ENCODE measurements at regions not wholly inside any gene's neighbourhood (a gene's known extent, or its start where the extent isn't known, plus 50 kb on each side); places are given as distances from the start of the nearest gene placed in this dataset.

DNA sequence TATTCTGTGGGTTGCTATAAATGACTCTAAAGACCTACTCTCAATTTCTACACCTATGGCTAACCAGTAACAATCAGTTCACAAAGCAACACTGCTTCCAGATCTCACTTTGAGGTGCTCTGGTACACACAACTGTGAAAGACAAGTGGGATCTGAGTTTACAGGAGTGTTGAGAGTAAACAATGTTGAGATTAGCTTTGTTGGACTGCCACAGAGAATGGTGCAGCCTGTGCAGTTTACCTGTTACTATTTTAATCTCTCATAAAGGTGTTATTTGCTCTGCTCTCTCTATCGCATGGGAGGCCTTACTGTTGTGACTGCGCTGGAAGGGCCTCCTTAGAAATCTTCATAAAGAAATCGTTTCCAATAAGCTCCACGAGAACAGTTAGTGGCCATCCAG is 112.0 kb downstream of the SOX2 start:
- H3K36me3 Mint-ChIP-seq (ENCODE audit: unreplicated experiment): no peaks in the 10 kb centered on the region
- TF ChIP-seq, protein P1, sequence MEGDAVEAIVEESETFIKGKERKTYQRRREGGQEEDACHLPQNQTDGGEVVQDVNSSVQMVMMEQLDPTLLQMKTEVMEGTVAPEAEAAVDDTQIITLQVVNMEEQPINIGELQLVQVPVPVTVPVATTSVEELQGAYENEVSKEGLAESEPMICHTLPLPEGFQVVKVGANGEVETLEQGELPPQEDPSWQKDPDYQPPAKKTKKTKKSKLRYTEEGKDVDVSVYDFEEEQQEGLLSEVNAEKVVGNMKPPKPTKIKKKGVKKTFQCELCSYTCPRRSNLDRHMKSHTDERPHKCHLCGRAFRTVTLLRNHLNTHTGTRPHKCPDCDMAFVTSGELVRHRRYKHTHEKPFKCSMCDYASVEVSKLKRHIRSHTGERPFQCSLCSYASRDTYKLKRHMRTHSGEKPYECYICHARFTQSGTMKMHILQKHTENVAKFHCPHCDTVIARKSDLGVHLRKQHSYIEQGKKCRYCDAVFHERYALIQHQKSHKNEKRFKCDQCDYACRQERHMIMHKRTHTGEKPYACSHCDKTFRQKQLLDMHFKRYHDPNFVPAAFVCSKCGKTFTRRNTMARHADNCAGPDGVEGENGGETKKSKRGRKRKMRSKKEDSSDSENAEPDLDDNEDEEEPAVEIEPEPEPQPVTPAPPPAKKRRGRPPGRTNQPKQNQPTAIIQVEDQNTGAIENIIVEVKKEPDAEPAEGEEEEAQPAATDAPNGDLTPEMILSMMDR (IDR thresholded peaks at IDR 0.05): no peak
- no peaks in the 10 kb centered on the region for H3K9me3 Mint-ChIP-seq (ENCODE audit: unreplicated experiment)
- no peak for DNase-seq (ENCODE audit: extremely low spot score, unreplicated experiment)
- H3K4me3 Mint-ChIP-seq (ENCODE audit: unreplicated experiment): no peak overlapping the region
- H3K4me1 Mint-ChIP-seq (ENCODE audit: unreplicated experiment): no peaks in the 10 kb centered on the region
- no peaks in the 10 kb centered on the region for H3K27me3 Mint-ChIP-seq (ENCODE audit: unreplicated experiment)
- no peak overlapping the region for H3K27ac Mint-ChIP-seq (ENCODE audit: unreplicated experiment)

DNA sequence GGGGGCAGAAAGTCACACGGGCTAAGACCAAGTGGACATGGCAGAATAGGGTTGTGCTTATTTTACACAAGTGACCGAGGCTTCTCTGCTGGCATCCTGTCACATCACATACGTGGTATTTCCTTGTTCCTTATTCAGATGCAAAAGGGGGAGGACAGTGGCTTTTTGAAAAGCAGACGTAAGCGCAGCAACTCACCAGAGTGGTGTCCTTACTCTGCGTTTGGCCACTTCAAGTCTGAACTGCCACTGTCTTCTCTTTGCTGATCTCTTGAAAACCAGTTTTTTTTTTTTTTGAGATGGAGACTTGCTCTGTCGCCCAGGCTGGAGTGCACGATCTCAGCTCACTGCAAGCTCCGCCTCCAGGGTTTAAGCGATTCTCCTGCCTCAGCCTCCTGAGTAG is 113.2 kb downstream of the SOX2 start:
- H3K36me3 Mint-ChIP-seq (ENCODE audit: unreplicated experiment): no peaks in the 10 kb centered on the region
- H3K9me3 Mint-ChIP-seq (ENCODE audit: unreplicated experiment): no peaks in the 10 kb centered on the region
- H3K4me1 Mint-ChIP-seq (ENCODE audit: unreplicated experiment): no peaks in the 10 kb centered on the region
- TF ChIP-seq, protein P1 (IDR thresholded peaks at IDR 0.05): no peak
- DNase-seq (ENCODE audit: extremely low spot score, unreplicated experiment): no peak
- H3K27ac Mint-ChIP-seq (ENCODE audit: unreplicated experiment): no peak overlapping the region
- H3K4me3 Mint-ChIP-seq (ENCODE audit: unreplicated experiment): no peak overlapping the region
- no peaks in the 10 kb centered on the region for H3K27me3 Mint-ChIP-seq (ENCODE audit: unreplicated experiment)

DNA sequence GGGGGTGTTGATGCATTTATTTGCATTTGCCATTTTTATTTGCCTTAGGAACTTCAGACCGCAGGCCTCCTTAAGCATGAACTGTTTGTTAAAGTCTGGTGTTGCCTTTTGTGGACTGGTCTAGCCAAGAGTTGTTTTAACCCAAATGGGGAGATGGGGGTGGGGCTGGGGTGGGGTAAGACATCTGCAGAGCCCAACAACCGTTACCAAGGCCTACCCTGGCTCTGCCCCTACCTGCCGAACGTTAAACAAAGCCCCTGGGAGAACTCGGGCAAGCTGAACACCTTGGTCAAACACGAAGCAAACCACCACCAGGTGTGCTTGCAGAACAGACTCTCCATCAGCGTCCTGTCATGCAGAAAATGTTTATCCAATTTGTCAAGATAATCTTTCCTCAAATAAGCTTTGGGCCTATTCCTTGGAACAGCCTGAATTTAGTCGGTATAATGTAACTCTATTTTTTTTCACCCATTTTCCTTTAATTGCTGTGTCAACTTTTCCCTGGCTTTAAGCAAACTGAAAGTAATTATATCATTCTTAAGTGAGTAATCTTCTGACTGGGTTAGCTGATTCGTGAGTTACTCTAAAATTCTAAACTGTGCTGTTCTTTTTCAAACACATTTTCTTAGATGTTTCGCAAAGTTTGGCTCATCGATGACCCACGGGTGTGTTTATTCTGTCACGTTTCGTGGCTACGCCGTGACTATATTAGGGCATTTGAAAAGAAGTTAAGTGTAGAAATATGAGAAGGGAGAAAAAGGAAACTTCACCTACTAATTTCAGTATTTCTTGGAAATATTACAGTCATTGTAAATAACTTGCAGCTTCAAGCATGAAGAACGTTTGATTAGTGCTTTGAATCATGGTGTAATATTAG is 127.6 kb downstream of the SOX2 start:
- peaks cover 4% of the 10 kb centered on the region for H3K4me1 Mint-ChIP-seq (ENCODE audit: unreplicated experiment)
- H3K4me3 Mint-ChIP-seq (ENCODE audit: unreplicated experiment): no peak overlapping the region
- H3K27ac Mint-ChIP-seq (ENCODE audit: unreplicated experiment): no peak overlapping the region
- no peaks in the 10 kb centered on the region for H3K27me3 Mint-ChIP-seq (ENCODE audit: unreplicated experiment)
- DNase-seq (ENCODE audit: extremely low spot score, unreplicated experiment): no peak
- no peaks in the 10 kb centered on the region for H3K36me3 Mint-ChIP-seq (ENCODE audit: unreplicated experiment)
- TF ChIP-seq, protein P1 (IDR thresholded peaks at IDR 0.05): no peak
- H3K9me3 Mint-ChIP-seq (ENCODE audit: unreplicated experiment): no peaks in the 10 kb centered on the region

DNA sequence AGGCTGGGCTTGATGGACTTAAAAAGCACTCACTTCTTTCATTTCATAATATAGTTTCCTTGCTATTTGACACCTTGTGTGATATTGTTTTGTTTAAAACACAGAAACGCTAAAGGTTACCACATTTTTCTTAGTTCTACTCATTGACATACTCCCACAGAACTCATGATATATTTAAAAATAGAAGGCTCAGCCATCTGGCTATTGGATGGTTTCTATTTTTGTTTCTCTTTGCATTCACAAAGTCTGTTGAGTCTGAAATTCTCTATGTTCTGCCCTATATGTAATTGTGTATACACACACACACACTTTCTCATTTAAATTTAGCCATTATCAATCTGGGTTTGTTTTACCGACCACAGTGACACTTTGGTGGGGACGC is 128.2 kb downstream of the SOX2 start:
- Mint-ChIP-seq H3K27ac (ENCODE audit: unreplicated experiment) (no peak overlapping the region), H3K4me3 (ENCODE audit: unreplicated experiment) (no peak overlapping the region)
- TF ChIP-seq, protein P1 (IDR thresholded peaks at IDR 0.05): no peak

DNA sequence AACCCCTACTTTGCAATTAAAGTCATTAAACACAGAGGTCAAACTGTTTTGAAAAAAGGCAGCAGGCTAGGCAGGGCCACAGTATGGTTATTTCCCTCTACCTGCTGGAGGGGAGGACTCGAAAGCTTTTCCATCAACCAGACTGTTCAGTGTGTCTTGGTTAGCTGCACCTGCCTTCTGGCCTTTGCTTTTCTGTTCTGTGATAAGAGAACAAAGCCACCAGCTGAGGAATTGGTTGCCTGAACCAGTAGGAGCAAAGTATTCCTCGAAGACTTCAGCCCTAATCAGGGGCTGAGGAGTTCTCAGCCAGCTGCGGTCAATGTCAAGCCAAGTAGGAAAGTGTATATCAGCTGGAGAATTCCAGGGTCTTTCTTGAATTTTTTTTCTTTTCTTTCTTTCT is 132.5 kb downstream of the SOX2 start:
- Mint-ChIP-seq H3K4me1 (ENCODE audit: unreplicated experiment) (peaks cover 4% of the 10 kb centered on the region), H3K27me3 (ENCODE audit: unreplicated experiment) (no peaks in the 10 kb centered on the region), H3K4me3 (ENCODE audit: unreplicated experiment) (no peak overlapping the region), H3K9me3 (ENCODE audit: unreplicated experiment) (no peaks in the 10 kb centered on the region), H3K27ac (ENCODE audit: unreplicated experiment) (no peak overlapping the region), H3K36me3 (ENCODE audit: unreplicated experiment) (no peaks in the 10 kb centered on the region)
- TF ChIP-seq, protein P1 (IDR thresholded peaks at IDR 0.05): no peak
- DNase-seq (ENCODE audit: extremely low spot score, unreplicated experiment): no peak

More for the DNA sequence above, 128.2 kb downstream of the SOX2 start:
- H3K27me3 Mint-ChIP-seq (ENCODE audit: unreplicated experiment): no peaks in the 10 kb centered on the region
- H3K9me3 Mint-ChIP-seq (ENCODE audit: unreplicated experiment): no peaks in the 10 kb centered on the region
- H3K36me3 Mint-ChIP-seq (ENCODE audit: unreplicated experiment): no peaks in the 10 kb centered on the region
- DNase-seq (ENCODE audit: extremely low spot score, unreplicated experiment): no peak
- peaks cover 4% of the 10 kb centered on the region for H3K4me1 Mint-ChIP-seq (ENCODE audit: unreplicated experiment)

All from osteocyte (in vitro differentiated cells).